T-helper 1 cell (primary cell): ENCODE measurements at regions not wholly inside any gene's neighbourhood (a gene's known extent, or its start where the extent isn't known, plus 50 kb on each side); places are given as distances from the start of the nearest gene placed in this dataset.

ENCODE experiments used
- DNase-seq, 5 donors: peaks; one replicate each; pipeline ENCODE4 v3.0.0-alpha.2; 2012 to 2020

DNA sequence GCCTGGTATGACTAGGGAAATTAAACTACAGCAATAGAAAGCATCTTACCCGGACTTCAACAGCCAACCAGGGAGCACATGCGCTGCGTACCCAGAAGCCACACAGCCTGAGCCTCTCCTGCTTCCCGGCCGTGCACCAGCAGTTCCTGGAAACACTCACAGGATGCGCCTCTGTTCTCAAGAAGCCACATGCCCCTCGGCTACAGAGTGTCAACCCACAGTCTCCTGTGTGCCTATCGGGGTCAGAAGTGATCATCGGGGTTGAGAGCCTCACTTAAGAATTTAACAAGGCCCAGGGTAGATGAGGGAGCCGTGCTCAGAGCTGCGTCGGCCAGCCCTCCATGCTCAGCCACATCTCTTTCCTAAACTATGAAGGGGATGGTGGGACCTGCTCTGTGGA lies 147.2 kb upstream of the GGTLC1 start:
- DNase-seq = no peak

DNA sequence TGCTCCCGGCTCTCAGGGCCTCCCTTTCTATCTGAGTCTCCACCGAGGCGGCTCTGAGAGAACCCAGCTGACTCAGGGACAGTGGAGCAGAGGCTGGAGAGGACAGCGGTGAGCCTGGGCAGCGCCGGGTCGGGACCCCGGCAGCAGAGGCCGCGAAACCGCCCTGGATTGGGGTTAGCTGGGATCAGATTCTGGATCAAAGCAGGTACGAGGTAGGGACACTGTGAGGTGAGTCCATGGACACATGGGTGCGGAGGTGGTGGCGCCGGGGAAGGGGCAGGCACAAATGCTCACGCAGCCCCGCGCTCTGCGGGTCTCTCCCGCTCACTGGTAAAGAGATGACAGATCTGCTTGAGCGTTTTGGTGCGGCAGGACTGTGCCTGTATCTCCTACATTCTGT lies 146.4 kb upstream of the GGTLC1 start:
- no peak for DNase-seq

DNA sequence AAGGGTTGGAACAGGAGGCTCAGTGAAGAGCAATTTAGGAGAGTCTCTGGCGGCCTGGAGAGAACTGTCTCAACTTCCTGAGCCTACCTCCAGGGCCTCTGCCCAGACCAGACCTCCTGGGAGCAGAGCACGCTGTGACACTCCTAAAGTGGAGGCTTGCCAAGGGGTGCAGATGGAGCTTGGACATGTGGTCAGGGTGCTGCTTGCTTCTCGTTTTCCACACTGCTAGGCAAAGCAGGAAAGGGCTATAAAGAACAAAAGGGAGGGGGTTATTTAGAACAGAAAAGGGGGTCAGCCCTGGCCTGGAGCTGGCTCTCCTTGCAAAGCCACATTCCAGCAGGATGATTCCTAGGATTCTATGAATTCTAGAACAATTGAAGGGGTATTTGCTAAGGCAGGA lies 145.7 kb upstream of the GGTLC1 start:
- DNase-seq = no peak

DNA sequence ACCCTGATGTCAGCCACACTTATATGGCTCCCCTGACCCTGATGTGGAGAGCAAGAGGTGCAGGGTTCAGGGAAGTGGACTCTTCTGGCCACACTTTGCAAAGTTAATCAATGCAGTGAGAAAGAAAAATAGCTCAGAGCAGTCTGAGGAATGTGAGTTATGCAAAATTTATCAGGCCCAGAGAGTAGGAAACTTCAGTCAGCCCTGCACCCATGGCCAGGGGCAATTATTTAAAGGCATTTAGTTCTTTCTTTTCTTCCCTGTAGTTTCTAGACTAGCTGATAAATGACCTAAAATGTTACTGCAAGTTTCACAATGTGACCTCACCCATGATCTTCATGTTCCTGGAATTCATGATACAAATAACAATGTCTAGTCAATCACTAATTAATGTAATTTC lies 143.7 kb upstream of the GGTLC1 start:
- DNase-seq = no peak

DNA sequence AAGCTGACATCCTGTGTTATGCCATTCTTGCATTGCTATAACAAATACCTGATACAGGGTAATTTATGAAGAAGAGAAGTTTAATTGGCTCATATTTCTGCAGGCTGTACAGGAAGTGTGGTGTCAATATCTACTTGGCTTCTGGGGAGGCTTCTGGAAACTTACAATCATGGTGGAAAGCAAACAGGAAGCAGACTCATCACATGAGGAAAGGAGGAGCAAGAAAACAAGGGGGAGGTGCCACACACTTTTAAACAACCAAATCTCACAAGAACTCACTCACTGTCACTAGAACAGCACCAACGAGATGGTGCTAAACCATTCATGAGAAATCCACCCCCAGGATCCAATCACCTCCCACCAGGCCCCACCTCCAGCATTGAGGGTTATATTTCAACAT lies 143.1 kb upstream of the GGTLC1 start:
- peak in 1 of 5 donors; percentile 13 for DNase-seq

DNA sequence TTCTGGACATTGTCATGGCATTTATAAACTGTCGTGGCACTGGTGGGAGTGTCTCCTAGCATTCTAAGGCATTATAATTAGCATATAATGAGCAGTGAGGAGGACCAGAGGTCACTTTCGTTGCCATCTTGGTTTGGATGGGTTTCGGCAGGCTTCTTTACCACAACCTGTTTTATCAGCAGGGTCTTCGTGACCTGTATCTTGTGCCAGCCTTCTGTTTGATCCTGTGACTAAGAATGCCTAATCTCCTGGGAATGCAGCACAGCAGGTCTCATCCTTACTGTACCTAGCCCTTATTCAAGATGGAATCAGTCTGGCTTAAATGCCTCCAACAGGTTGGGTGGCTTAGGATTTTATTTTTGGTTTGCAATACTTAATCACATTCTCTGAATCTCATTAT lies 142.7 kb upstream of the GGTLC1 start:
- DNase-seq = no peak

DNA sequence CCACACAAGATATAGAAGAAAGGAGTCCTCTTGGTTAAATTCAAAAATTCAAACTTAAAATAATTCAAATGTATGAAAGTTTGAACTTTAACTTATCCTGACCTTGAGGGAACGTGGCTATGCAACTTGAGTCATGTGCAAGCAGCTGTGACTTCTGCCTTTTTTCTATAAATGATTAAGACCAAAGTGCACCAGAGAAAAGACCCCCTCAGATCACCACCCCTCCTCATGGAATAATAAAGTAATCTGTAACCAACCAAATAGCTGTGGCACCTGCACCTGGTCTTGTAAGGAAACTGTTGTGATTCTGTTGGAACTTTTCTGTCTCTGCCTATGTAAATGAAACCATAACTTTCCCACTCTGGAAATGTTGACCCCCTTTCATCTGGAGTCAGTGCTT lies 141.1 kb upstream of the GGTLC1 start:
- DNase-seq = no peak

DNA sequence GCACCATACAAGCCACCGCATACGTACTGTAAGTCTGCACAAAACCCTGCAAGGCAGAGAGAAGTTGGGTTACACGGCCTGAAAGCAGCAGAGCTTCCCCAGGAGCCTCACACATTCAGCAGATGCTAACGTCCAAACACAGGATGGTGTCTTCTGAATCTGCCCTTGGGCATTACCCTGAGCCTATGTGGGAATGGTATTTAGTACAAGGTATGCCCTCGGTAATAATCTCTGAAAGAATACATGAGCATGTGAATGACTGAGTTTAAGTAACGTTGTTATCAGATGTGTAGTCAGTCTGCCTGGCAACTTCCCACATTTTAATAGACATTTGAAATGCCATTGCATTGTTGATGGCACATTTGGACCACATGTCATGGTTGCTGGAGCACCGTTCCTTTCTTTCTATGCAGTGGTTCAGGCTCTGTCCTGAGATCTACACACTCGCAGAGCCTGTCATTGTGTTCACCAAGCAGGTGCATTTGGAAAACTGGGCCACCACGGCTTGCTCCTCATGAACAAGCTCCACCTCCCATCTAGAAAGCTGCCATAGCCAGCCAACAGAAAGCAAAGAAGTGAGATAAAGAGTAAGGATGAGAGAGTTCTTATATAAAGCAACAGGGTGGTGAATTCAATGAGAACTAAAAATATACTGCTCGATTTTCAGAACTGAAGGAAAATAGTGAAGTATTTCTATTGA lies 136.5 kb upstream of the GGTLC1 start:
- DNase-seq = no peak

DNA sequence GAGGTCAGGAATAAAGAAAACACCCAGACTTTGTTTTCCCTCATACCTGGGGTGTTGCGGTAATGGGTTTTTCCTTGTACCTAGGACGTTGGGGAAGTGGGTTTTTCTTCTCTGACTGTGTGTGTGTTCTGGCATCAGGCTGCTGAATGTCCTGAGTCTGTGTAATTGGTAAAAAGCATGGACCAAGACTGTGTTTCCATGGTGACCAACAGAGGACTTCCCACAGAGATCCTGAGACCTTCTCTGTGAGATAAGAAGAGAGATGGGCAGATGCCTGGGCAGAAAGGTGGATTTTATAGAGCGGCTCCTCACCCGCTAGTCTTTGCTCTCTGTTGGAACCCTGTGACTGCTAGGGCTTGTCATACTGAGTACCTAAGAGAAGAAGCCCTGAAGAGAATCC lies 135.4 kb upstream of the GGTLC1 start:
- DNase-seq = no peak

DNA sequence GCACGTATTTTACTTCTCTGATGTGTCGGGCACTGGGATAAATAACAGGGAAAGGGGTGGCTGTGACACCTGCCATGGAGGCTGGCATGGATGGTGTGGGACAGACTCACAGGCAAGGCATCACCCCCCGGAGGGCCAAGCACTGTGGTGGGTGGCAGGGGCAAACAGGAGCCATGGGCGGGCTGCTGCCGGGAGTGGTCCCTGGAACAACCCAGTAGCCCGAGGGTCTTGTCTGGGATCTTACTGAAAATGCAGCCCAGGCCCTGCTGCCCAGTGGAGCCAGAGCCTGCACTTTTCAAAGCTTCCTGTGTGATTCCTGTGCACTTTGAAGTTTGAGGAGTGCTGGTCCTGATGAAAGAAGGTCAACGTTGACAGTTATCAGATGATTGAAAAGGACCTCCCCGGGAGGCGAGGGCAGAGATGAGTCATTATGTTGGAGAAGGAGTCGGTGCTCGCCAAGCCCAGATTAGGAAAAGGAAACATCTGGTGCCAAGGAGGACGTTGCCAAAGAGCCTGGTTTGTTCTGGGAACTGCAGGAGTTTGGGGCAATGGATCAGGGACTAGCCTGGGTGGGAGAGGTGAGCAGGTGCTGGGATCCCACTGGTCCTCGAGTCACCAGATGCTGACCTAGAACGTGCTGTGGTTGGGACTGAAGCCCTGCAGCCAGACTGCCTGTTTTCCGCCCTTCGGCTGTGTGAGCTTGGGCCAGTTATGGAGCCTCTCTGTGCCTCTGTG lies 130.0 kb upstream of the GGTLC1 start:
- no peak for DNase-seq

DNA sequence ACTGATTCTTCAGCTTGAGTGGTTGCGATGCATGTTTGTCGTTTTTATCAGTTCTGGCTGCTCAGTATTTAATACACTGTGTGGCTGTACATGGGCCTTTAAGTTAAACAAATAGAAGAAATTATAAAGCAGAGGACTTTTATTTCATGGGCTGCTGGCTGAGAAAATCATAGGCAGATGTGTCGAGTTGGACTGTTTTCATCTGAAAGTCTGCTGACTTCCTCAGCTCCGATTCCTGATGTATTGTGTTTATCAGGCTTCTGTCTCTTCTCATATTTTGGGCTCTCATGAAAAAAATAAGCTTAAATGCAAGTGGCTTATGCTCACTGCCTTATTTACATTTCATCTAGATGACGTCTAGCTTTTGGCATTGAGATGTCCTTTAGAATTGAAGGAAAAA lies 129.5 kb upstream of the GGTLC1 start:
- no peak for DNase-seq

DNA sequence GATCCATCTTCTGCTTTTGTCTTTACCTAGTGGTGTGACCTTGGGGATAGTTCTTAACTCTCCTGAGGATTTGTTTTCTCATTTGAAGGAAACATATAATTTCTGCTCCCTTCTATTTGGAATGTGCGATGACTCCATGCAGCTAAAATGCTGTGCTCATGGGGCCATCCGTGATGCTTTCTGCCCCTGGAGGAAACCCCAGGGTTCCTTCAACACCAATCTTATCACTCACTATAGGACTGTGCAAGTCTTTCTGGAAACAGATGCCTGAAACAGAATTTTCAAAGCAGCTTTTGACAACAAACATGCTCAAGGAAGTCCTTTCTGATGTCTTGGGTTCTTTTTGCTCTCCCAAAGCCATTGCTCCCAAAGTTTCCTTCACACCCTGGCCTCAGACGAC lies 128.8 kb upstream of the GGTLC1 start:
- no peak for DNase-seq

DNA sequence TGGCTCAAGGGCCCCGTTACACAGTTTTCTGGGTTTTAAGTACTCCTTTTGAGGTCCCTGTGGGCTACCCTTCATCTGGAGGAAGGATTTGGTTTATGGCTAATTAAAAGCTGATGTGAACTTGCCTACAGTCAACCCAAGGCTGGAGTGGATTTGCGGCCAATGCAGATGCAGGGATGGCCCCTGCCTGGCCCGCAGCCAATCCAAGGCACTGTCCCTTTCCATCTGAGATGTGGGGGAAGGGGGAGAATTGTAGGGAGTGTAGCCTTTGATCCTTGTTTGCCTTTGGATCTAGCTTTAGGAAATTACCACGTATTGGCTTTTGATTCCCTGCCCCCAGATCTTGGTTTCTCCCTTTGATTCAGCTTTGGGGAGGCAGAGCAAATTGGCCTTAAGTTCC lies 128.0 kb upstream of the GGTLC1 start:
- no peak for DNase-seq

DNA sequence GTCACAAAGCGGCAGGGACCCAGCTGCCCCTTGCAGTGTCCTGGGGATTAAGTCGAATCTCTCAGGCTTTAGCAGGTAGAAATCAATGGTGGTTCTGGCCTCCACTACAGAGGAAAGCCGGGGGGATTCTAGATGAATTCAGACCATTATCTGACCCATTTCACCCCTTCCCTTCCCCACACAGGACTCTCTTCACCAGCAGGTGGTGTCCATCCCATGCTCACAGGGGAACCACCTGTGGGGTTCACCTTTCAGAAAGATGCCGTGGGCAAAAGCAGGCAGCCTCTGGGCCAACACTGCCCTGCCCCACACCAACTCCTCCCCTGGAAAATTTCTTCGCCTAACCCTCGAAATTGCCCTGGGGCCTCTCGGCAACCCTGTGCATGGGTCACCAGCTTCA lies 123.8 kb upstream of the GGTLC1 start:
- DNase-seq = no peak

DNA sequence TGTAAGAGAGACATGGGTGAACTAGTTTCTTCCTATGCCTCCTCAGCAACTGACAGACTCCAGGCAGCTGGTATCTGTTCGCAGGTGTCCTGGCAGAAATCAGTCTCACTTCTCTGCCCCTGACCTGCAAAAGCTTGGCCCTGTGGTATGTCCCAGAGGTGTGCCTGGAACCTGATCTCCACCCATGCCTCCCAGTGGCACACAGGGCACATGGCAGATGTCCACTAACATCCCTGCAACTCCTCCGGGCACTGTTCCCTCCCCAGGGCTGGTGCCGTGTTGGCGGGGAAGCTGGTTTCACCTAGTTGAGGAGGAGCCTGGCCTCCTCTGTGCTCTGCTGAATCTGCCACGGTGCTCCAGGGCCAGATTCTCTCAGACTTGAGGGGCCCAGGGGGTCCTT lies 123.3 kb upstream of the GGTLC1 start:
- DNase-seq = no peak

DNA sequence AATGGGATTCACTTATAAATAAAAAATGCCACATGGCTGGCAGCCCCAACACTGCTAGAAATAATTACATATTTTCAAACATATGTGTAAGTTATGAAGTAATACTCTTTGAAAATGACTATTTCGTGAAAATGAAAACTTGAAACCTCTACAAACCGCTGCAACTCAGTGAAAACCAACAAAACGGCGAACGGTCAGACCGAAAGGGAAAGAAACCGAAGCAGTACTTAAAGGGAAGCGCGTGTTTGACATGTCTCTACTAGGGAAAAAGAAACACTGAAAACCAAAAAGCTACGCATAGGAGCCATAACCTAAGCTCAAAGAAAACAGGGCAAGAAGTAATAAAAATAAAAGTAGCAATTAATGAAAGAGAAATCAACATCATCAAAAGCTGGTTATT lies 121.0 kb upstream of the GGTLC1 start:
- peak in 1 of 5 donors; percentile 57 for DNase-seq

DNA sequence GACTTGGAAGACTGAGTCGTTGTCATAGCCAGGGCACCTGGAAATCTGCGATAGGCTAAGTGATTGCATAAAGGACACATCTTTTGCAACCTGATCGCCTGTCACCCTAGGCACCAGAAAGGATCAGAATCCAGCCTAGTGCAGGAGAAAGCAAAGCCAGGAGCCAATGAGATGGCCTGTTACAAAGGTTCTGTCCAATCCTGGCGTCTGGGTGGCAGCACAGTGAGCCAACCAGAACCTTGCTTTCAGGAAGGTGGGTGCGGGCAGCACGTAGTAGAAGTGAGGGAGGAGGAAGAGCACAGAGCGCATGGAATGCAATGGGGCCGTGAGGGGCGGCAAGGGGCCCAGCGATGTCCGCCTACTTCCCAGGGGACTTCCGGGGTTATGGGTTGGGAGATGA lies 120.4 kb upstream of the GGTLC1 start:
- DNase-seq = peak in 3 of 5 donors; percentile 5 to 50 (median 25)

DNA sequence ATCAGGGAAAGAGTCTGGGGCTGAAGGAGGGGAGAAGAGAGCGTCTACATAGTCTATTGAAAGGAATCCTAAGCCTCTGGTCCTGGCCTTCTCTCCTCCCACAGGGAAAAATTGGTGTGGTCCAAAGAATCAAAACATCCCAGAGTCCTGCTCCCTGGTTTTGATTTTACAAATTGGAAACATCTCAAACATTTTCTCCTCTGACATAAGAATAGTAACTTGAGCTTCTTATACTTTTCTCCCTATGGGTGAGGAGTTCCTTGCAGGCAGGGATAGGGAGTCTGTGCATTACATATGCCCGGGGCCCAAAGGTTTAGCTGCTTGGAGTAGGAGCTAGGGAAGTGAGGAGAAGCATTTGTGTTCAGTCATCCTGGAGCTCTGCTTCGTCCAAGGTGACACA lies 120.0 kb upstream of the GGTLC1 start:
- DNase-seq = no peak

DNA sequence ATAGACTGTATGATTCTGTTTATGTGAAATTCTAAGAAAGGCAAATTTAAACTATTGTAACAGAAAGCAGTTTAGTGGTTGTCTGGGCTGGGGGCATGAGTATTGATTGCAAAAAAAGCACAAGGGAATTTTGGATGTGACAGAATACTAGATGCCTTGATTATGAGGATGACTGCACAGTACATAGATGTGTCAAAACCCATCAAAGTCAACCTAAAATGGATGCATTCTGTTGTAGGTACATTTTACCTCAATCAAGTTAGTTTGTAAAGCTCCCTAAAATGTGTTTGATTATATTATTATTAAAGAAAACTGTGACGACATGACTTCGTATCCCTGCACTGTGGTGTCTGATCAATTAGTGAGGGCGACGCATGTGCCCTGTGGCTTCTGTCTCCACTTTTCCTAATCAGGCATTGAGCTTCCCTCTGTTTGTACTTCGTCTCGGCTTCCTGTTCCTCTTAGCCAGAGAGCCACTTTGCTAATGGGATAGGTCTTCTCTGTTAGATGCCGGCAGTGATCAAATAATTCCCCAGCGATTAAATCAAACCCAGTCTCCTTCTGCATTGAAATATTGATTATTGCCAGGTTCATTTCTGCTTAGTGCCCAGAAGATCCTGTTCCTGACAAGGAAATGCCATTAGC lies 118.3 kb upstream of the GGTLC1 start:
- no peak for DNase-seq

DNA sequence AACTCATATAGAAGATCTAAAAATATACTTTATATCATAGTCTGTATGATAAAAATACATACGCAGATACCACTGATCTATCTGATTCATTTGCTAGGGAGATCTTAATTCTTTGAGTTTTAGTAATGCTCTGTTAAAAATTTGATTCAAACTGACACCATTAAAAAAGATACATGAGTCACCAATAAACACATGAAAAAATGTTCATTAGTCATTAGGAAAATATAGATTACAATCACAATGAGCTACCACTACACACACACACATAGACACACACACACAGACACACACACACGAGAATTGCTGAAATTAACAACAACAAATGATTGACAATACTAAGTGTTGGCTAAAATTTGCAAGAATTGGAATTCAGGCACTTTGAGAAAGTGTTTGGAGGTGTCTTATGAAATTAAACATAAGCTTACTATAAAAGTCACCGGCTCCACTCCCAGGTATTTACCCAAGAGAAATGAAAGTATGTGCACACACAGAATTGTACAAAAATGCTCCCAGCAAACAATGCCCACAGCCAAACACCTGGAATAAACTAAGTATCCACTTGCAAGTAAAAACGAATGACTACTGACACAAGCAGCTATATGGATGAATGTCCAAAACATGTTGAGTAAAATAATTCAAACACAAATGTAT lies 117.7 kb upstream of the GGTLC1 start:
- no peak for DNase-seq

DNA sequence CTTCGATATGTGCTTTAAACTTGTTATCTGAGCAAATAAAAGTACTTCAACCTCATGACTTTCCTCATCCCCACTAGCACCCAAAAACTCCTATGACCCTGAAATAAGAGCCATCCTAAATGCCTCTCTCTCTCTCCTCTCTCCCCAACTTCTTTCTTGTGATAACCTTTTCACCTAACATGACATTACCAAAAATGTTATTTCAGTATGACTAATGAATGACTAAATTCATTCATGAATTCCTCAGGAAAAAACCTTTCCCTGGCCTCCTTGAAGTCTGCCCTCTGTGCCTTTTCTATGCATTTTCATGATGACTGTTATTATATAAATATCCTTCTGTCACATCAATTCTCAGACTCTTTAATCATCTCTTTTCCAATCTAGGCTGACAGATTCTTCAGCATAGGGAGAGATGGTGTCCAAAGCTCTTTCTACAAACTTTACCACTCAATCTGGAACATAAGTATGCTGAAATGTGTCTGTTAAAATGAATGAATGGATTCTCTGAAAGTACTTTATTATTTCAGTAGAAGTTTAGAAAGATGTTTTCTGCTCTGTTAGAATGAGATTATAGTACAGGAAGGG lies 114.3 kb upstream of the GGTLC1 start:
- DNase-seq = no peak

DNA sequence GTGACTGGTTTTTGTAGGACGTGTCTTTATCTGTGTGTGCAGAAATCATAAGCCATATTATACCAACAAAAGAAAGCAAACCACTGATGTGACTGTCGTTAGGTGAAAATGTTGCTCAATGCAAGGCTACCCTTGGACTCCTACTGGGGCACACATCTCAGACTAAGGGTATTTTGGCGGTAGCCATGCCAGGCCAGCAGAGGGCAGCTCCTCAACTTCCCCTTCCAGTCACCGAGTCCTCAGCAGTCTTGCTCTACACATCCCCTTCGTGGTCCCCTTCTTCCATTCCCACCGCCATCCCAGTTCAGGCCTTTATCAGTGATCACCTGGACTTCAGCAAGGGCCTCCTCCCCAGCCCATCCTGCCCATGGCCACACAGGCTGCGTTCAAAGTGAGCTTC lies 113.7 kb upstream of the GGTLC1 start:
- DNase-seq = peak in 1 of 5 donors; percentile 33

DNA sequence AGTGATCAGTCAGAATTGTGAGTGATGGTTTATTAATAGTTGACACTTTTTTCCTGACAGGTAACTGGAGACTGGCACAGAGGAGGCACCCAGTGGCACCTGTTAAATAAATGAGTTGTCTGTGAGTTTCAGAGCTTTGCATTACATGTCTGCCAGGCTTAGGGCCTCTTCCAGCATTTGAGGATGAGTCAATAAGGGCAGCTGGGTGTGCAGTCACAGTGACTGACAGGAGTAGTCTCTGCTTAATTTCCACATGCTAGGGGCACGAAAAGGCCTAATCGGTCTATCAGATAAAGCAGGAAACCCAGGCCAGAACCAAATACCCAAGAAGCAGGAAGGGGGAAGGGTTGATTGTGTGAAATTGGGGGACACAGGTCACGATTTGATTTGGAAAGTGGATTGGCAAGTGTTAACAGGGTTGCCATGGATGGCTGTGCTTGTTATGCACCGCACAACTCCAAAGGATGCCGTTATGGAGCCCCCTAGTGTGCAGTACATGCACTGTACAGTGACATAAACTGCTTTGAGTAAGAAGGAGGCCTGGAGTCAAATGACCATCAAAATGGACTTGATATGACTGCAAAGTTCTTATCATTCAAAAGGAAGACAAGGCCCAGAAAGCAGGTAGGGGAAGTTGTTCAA lies 111.9 kb upstream of the GGTLC1 start:
- DNase-seq = peak; percentile 33 to 72 (median 34)
